K562 (cell line): ENCODE measurements at regions not wholly inside any gene's neighbourhood (a gene's known extent, or its start where the extent isn't known, plus 50 kb on each side); places are given as distances from the start of the nearest gene placed in this dataset.

ENCODE experiments used
- ATAC-seq: fragments of 200-7000 bp; cut with Tn5 transposase; 3 replicates; pipeline ENCODE4 v1.9.1; 2020; ENCODE audit warnings: moderate library complexity
- BruUV-seq: library from RNA; stranded (reverse); fragments of 400-500 nt; replicated peaks from 2 replicates; lab custom pipeline; 2021; lab: Mats Ljungman, UMichigan
- CTCF ChIA-PET: fragments of 300-600 bp; formaldehyde crosslinking; extraction: SDS; loops from one replicate; lab custom pipeline; 2021; ENCODE audit warnings: low intra/inter-chr PET ratio; lab: Yijun Ruan, JAX
- POLR2A ChIA-PET: fragments of 300-600, 350-650 bp; sonication (Branson Sonifier 250); formaldehyde crosslinking; extraction: SDS; loops from one replicate; lab custom pipeline; 2021; ENCODE audit warnings: antibody characterized with exemption, inconsistent platforms; lab: Yijun Ruan, JAX
- DNase-seq, 4 experiments: peaks; one replicate each; pipeline versions ENCODE4 v3.0.0 to v3.0.0-alpha.2; 2011 to 2018; ENCODE audit warnings: low spot score in 3 of 4, mixed read lengths in 3 of 4; ENCODE audit errors: extremely low read depth in 1 of 4
- FAIRE-seq: peaks from 2 replicates; lab custom pipeline; 2011; peaks lifted over from hg19 to GRCh38; lab: Jason Lieb, UNC
- H2AFZ ChIP-seq: 2 replicates; pipeline ENCODE4 v1.6.0; 2011; ENCODE audit warnings: low read depth, low read length, control low read depth, inconsistent platforms
- H3K27ac ChIP-seq: fragments of 200-600 bp; 3 replicates; pipeline ENCODE4 v1.8.0; 2011; ENCODE audit warnings: low read depth, mild to moderate bottlenecking, control low read depth, inconsistent platforms, low read length, moderate library complexity, mixed read lengths; ENCODE audit errors: extremely low read depth
- H3K27me3 ChIP-seq, 2 experiments: fragments of 300-600 bp in 1 of 2; 2 replicates in 1 of 2; 3 replicates in 1 of 2; pipeline versions ENCODE4 v1.6.0 to v1.8.0; 2011; ENCODE audit warnings: inconsistent platforms in 2 of 2, low read length in 2 of 2, mild to moderate bottlenecking in 1 of 2, mixed read lengths in 1 of 2, moderate library complexity in 1 of 2; ENCODE audit not compliant: control insufficient read depth in 2 of 2, insufficient read depth in 2 of 2
- H3K36me3 ChIP-seq: fragments of 300-600 bp; 3 replicates; pipeline ENCODE4 v1.8.0; 2011; ENCODE audit warnings: mild to moderate bottlenecking, low read length, inconsistent platforms; ENCODE audit not compliant: control insufficient read depth, insufficient read depth
- H3K4me1 ChIP-seq, 2 experiments: fragments of 200-600 bp in 1 of 2; replicated peaks in 1 of 2; 2 replicates in 1 of 2; 3 replicates in 1 of 2; pipeline versions ENCODE4 v1.5.1 to v1.8.0; 2011; ENCODE audit warnings: inconsistent platforms in 2 of 2, low read length in 2 of 2, mild to moderate bottlenecking in 1 of 2, mixed read lengths in 1 of 2, moderate library complexity in 1 of 2; ENCODE audit not compliant: control insufficient read depth in 2 of 2, insufficient read depth in 2 of 2
- H3K4me2 ChIP-seq: 2 replicates; pipeline ENCODE4 v1.6.1; 2011; ENCODE audit warnings: low read length, control low read depth, inconsistent platforms, mixed read lengths; ENCODE audit not compliant: insufficient read depth
- H3K4me3 ChIP-seq: fragments of 200-600 bp; sonication (generic), shearing (Covaris generic); 2 replicates; pipeline ENCODE4 v1.5.1; 2016; ENCODE audit warnings: control low read depth, inconsistent platforms
- H3K79me2 ChIP-seq: fragments of 200-600 bp; 3 replicates; pipeline ENCODE4 v1.8.0; 2011; ENCODE audit warnings: low read length, inconsistent platforms; ENCODE audit not compliant: control insufficient read depth, insufficient read depth
- H3K9ac ChIP-seq, 2 experiments: 2 replicates each; pipeline versions ENCODE4 v1.6.0 to v1.6.1; 2011; ENCODE audit warnings: low read depth in 2 of 2, low read length in 2 of 2, control low read depth in 1 of 2, inconsistent platforms in 1 of 2, mild to moderate bottlenecking in 1 of 2, mixed read lengths in 1 of 2; ENCODE audit not compliant: insufficient read depth in 1 of 2
- H3K9me1 ChIP-seq: one replicate; pipeline ENCODE4 v1.6.0; 2011; ENCODE audit warnings: inconsistent platforms, mild to moderate bottlenecking, low read length, moderate library complexity; ENCODE audit not compliant: control insufficient read depth, insufficient read depth
- H3K9me3 ChIP-seq: replicated peaks from 2 replicates; pipeline ENCODE4 v1.5.1; 2011; ENCODE audit warnings: low read depth, low read length, inconsistent platforms; ENCODE audit not compliant: control insufficient read depth, insufficient read depth
- H4K20me1 ChIP-seq: replicated peaks from 2 replicates; pipeline ENCODE4 v1.6.1; 2011; ENCODE audit warnings: low read length, inconsistent platforms, mixed read lengths; ENCODE audit not compliant: control insufficient read depth, insufficient read depth
- BHLHE40 ChIP-seq: IDR thresholded peaks from 2 replicates; pipeline ENCODE4 v1.6.1; 2011; ENCODE audit warnings: low read length, improper control_type of control experiment
- GATA2 ChIP-seq: sonication (generic); formaldehyde crosslinking; IDR thresholded peaks from 2 replicates; pipeline ENCODE4 v1.4.0; 2020; ENCODE audit warnings: mild to moderate bottlenecking, missing genetic modification reagents
- KDM1A ChIP-seq, 2 experiments: fragments of 450-650 bp; IDR thresholded peaks; 2 replicates each; pipeline ENCODE4 v1.6.1; 2016; ENCODE audit warnings: mild to moderate bottlenecking in 2 of 2
- MCM2 ChIP-seq: fragments of 450-650 bp; IDR thresholded peaks from 2 replicates; pipeline ENCODE4 v1.6.1; 2017; ENCODE audit warnings: low read depth, mild to moderate bottlenecking
- MLLT1 ChIP-seq, 2 experiments: fragments of 450-650 bp; IDR thresholded peaks; 2 replicates each; pipeline ENCODE4 v1.6.1; 2016
- NCOA1 ChIP-seq: fragments of 450-650 bp; IDR thresholded peaks from 2 replicates; pipeline ENCODE4 v1.6.1; 2016; ENCODE audit warnings: low read depth
- NR2C1 ChIP-seq, 2 experiments: fragments of 450-650 bp; IDR thresholded peaks; 2 replicates each; pipeline ENCODE4 v1.6.1; 2017; ENCODE audit warnings: mild to moderate bottlenecking in 2 of 2, antibody characterized with exemption in 1 of 2, inconsistent platforms in 1 of 2, missing compliant biosample characterization in 1 of 2, missing genetic modification characterization in 1 of 2
- NR2C2 ChIP-seq, 2 experiments: fragments of 200-800 bp in 1 of 2; sonication (Bioruptor generic) in 1 of 2; sonication (generic) in 1 of 2; formaldehyde crosslinking in 1 of 2; IDR thresholded peaks; 2 replicates each; pipeline versions ENCODE4 v1.6.1 to v1.8.0; 2016 to 2022; ENCODE audit warnings: mild to moderate bottlenecking in 1 of 2, missing compliant biosample characterization in 1 of 2, missing genetic modification characterization in 1 of 2, missing genetic modification reagents in 1 of 2
- POLR3A ChIP-seq: IDR thresholded peaks from 2 replicates; pipeline ENCODE4 v1.6.1; 2011; ENCODE audit warnings: borderline replicate concordance, mild to moderate bottlenecking, moderate library complexity; ENCODE audit not compliant: insufficient read length, insufficient read depth; ENCODE audit errors: extremely low read depth
- PREB ChIP-seq: sonication (generic); formaldehyde crosslinking; IDR thresholded peaks from 2 replicates; pipeline ENCODE4 v1.8.1; 2023; ENCODE audit warnings: mild to moderate bottlenecking, missing genetic modification reagents
- PTRF ChIP-seq: fragments of 450-650 bp; IDR thresholded peaks from 2 replicates; pipeline ENCODE4 v1.6.1; 2016; ENCODE audit warnings: mild to moderate bottlenecking, missing genetic modification characterization, missing compliant biosample characterization
- RBBP5 ChIP-seq: fragments of 200-600 bp; sonication (generic); IDR thresholded peaks from 2 replicates; pipeline ENCODE4 v1.6.1; 2012; ENCODE audit warnings: borderline replicate concordance, mild to moderate bottlenecking, low read length, control low read depth, inconsistent platforms; ENCODE audit not compliant: insufficient read depth, poor library complexity, severe bottlenecking
- RFX5 ChIP-seq: IDR thresholded peaks from 2 replicates; pipeline ENCODE4 v1.6.1; 2011; ENCODE audit warnings: low read depth, mild to moderate bottlenecking, improper control_type of control experiment, low read length
- ZBTB9 ChIP-seq: fragments of 450-650 bp; formaldehyde crosslinking; IDR thresholded peaks from 2 replicates; pipeline ENCODE4 v1.4.0; 2020; ENCODE audit warnings: mild to moderate bottlenecking, moderate library complexity
- ZMIZ1 ChIP-seq, 2 experiments: fragments of 150-350 bp in 1 of 2; IDR thresholded peaks; 2 replicates each; pipeline ENCODE4 v1.6.1; 2012 to 2016; ENCODE audit warnings: low read depth in 2 of 2, low read length in 2 of 2, mild to moderate bottlenecking in 1 of 2, moderate library complexity in 1 of 2
- ZNF232 ChIP-seq: sonication (generic); formaldehyde crosslinking; IDR thresholded peaks from 2 replicates; pipeline ENCODE4 v1.8.0; 2022; ENCODE audit warnings: mild to moderate bottlenecking, missing genetic modification reagents
- WGBS: fragments of 100-300 bp; shearing (Covaris generic); methylation state at CpG from one replicate; pipeline ENCODE4 v1.1.6; 2016; ENCODE audit warnings: low coverage, mixed read lengths; ENCODE audit not compliant: insufficient coverage; ENCODE audit errors: missing lambda C conversion rate; 5-methylcytosine and 5-hydroxymethylcytosine counted together
- in situ Hi-C: fragments of 300-500 bp; cut with MboI; formaldehyde crosslinking; loops from 4 replicates; pipeline ENCODE4 v1.15.0; 2018; ENCODE audit warnings: inconsistent platforms, mixed read lengths
- intact Hi-C: fragments of 100-400 bp; cut with micrococcal nuclease; formaldehyde crosslinking; loops from 2 replicates; pipeline ENCODE4 v1.14.2; 2022

GRCh38 chr10:83425306-83425705 is 714.0 kb upstream of the GHITM start:
- CTCF ChIA-PET = no interaction called here

More at GRCh38 chr10:83425306-83425705, 714.0 kb upstream of the GHITM start:
- Histone ChIP-seq H3K36me3 (no peaks in the 10 kb centered on the region), H3K9ac (no peak overlapping the region), H3K4me3 (no peak overlapping the region), H3K9me3 (0 out of 2 replicates have a peak, but pooled peaks cover 2% of the 10 kb centered on the region), H3K27me3 (no peaks in the 10 kb centered on the region), H3K4me2 (no peak overlapping the region), H2AFZ (no peak overlapping the region), H3K4me1 (no peaks in the 10 kb centered on the region), H4K20me1 (no peaks in the 10 kb centered on the region), H3K9me1 (no peaks in the 10 kb centered on the region), H3K79me2 (no peaks in the 10 kb centered on the region), H3K27ac (no peak overlapping the region)
- no TSS peak for BruUV-seq
- ATAC-seq = no peak
- TF ChIP-seq MLLT1 (IDR thresholded peaks at IDR 0.05) (no peak), POLR3A (no peak), BHLHE40 (no peak), PTRF (tag) (no peak), ZBTB9 (CRISPR knock-in tag) (no peak), ZNF232 (no peak), RBBP5 (no peak), NCOA1 (no peak), ZMIZ1 (IDR thresholded peaks at IDR 0.05; ENCODE audit: low read depth in 2 of 2, low read length in 2 of 2) (no peak), NR2C1 (IDR thresholded peaks at IDR 0.05) (no peak), NR2C1 (tag; IDR thresholded peaks at IDR 0.05) (no peak), MCM2 (no peak), GATA2 (CRISPR knock-in tag) (no peak), RFX5 (no peak), NR2C2 (CRISPR knock-in tag; IDR thresholded peaks at IDR 0.05) (no peak), NR2C2 (tag; IDR thresholded peaks at IDR 0.05) (no peak), PREB (CRISPR knock-in tag) (no peak), KDM1A (IDR thresholded peaks at IDR 0.05) (no peak)
- POLR2A ChIA-PET = no interaction called here
- DNase-seq = no peak
- intact Hi-C loops = no loop called here
- no peak for FAIRE-seq
- in situ Hi-C loops = no loop called here
- 0% methylated on average over 2 of the region's 2 CpGs for WGBS
